ENCODE measurements at regions not wholly inside any gene's neighbourhood (a gene's known extent, or its start where the extent isn't known, plus 50 kb on each side); places are given as distances from the start of the nearest gene placed in this dataset.

- Histone ChIP-seq H3K4me3 (ENCODE audit: control insufficient read depth in 2 of 3, extremely low read depth in 1 of 3, insufficient read depth in 2 of 3, low read depth in 1 of 3, low read length in 3 of 3) (no peak overlapping the region), H3K27ac (ENCODE audit: control insufficient read depth, insufficient read depth, low read length) (no peak overlapping the region), H3K4me1 (ENCODE audit: control insufficient read depth, extremely low read depth, insufficient read depth, low read length) (no peaks in the 10 kb centered on the region), H3K9me3 (ENCODE audit: control insufficient read depth, low read depth, low read length) (no peaks in the 10 kb centered on the region), H3K9ac (ENCODE audit: control insufficient read depth, extremely low read depth, insufficient read depth, low read length) (no peak overlapping the region), H3K4me2 (ENCODE audit: control insufficient read depth, extremely low read depth, insufficient read depth, low read depth, low read length) (no peak overlapping the region), H3K27me3 (ENCODE audit: control insufficient read depth, extremely low read depth, insufficient read depth, low read length) (no peaks in the 10 kb centered on the region), H3K9me1 (ENCODE audit: control insufficient read depth, extremely low read depth, insufficient read depth, low read length) (no peaks in the 10 kb centered on the region), H4K20me1 (ENCODE audit: control insufficient read depth, extremely low read depth, insufficient read depth, low read length) (no peaks in the 10 kb centered on the region), H2AFZ (ENCODE audit: control insufficient read depth, low read length) (no peak overlapping the region), H3K36me3 (ENCODE audit: control insufficient read depth in 2 of 2, extremely low read depth in 1 of 2, insufficient read depth in 2 of 2, low read length in 2 of 2) (no peaks in the 10 kb centered on the region), H3K79me2 (ENCODE audit: control insufficient read depth, insufficient read depth, low read length) (no peaks in the 10 kb centered on the region)
- FAIRE-seq, result no peak
- dilution Hi-C loops (cut with MboI; ENCODE audit: extremely low pct_ligation_motif_present, low sequenced_read_pairs), result no loop called here
- no peak for DNase-seq (ENCODE audit: low read depth, low spot score)
- TF ChIP-seq, protein P1, sequence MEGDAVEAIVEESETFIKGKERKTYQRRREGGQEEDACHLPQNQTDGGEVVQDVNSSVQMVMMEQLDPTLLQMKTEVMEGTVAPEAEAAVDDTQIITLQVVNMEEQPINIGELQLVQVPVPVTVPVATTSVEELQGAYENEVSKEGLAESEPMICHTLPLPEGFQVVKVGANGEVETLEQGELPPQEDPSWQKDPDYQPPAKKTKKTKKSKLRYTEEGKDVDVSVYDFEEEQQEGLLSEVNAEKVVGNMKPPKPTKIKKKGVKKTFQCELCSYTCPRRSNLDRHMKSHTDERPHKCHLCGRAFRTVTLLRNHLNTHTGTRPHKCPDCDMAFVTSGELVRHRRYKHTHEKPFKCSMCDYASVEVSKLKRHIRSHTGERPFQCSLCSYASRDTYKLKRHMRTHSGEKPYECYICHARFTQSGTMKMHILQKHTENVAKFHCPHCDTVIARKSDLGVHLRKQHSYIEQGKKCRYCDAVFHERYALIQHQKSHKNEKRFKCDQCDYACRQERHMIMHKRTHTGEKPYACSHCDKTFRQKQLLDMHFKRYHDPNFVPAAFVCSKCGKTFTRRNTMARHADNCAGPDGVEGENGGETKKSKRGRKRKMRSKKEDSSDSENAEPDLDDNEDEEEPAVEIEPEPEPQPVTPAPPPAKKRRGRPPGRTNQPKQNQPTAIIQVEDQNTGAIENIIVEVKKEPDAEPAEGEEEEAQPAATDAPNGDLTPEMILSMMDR (optimal IDR thresholded peaks at IDR 0.05 in 1 of 3, IDR thresholded peaks at IDR 0.05 in 1 of 3, conservative IDR thresholded peaks at IDR 0.05 in 1 of 3; ENCODE audit: extremely low read depth in 1 of 3, insufficient read depth in 2 of 3, low read length in 3 of 3), result no peak
- TF ChIP-seq EZH2 (IDR thresholded peaks at IDR 0.05; ENCODE audit: low read length), result no peak
These were observed 271.6 kb upstream of the NUDT12 start for GRCh38 chr5:103834216-103834615.

DNA sequence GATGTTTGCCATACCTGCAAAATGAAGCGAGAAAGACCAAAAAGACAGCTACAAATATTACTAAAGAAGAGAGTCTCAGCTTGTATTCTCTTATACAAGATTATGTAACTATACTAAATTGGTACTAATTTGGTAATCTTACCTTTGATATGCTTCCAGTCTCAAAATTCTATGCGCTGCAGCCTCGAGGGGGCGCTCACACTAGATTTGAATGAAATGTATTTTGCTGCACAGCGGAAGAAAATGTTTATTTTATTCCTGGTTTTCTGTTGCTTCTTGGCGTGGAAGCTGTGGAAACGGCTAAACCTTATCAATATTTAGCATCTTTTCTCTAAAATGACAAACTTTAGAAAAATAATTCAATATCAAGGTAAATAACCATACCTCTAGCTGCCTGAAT lies 267.0 kb upstream of the NUDT12 start:
- no peaks in the 10 kb centered on the region for H3K4me1 ChIP-seq (ENCODE audit: control insufficient read depth, extremely low read depth, insufficient read depth, low read length)
- H2AFZ ChIP-seq (ENCODE audit: control insufficient read depth, low read length), result no peak overlapping the region
- no peaks in the 10 kb centered on the region for H3K27me3 ChIP-seq (ENCODE audit: control insufficient read depth, extremely low read depth, insufficient read depth, low read length)
- no peak overlapping the region for H3K27ac ChIP-seq (ENCODE audit: control insufficient read depth, insufficient read depth, low read length)
- no peaks in the 10 kb centered on the region for H3K9me3 ChIP-seq (ENCODE audit: control insufficient read depth, low read depth, low read length)
- H3K4me3 ChIP-seq (ENCODE audit: control insufficient read depth in 2 of 3, extremely low read depth in 1 of 3, insufficient read depth in 2 of 3, low read depth in 1 of 3, low read length in 3 of 3), result no peak overlapping the region
- H3K9ac ChIP-seq (ENCODE audit: control insufficient read depth, extremely low read depth, insufficient read depth, low read length), result no peak overlapping the region
- no peaks in the 10 kb centered on the region for H3K79me2 ChIP-seq (ENCODE audit: control insufficient read depth, insufficient read depth, low read length)
- no peaks in the 10 kb centered on the region for H4K20me1 ChIP-seq (ENCODE audit: control insufficient read depth, extremely low read depth, insufficient read depth, low read length)
- H3K4me2 ChIP-seq (ENCODE audit: control insufficient read depth, extremely low read depth, insufficient read depth, low read depth, low read length), result no peak overlapping the region
- no peaks in the 10 kb centered on the region for H3K36me3 ChIP-seq (ENCODE audit: control insufficient read depth in 2 of 2, extremely low read depth in 1 of 2, insufficient read depth in 2 of 2, low read length in 2 of 2)
- dilution Hi-C loops (cut with MboI; ENCODE audit: extremely low pct_ligation_motif_present, low sequenced_read_pairs), result no loop called here
- DNase-seq (ENCODE audit: low read depth, low spot score), result no peak
- H3K9me1 ChIP-seq (ENCODE audit: control insufficient read depth, extremely low read depth, insufficient read depth, low read length), result no peaks in the 10 kb centered on the region
- FAIRE-seq, result no peak
- TF ChIP-seq, protein P1 (optimal IDR thresholded peaks at IDR 0.05 in 1 of 3, IDR thresholded peaks at IDR 0.05 in 1 of 3, conservative IDR thresholded peaks at IDR 0.05 in 1 of 3; ENCODE audit: extremely low read depth in 1 of 3, insufficient read depth in 2 of 3, low read length in 3 of 3), result peak; percentile 31 to 46 (median 36)
- TF ChIP-seq EZH2 (IDR thresholded peaks at IDR 0.05; ENCODE audit: low read length), result no peak
